KMS-11 (cell line): ENCODE measurements at regions not wholly inside any gene's neighbourhood (a gene's known extent, or its start where the extent isn't known, plus 50 kb on each side); places are given as distances from the start of the nearest gene placed in this dataset.

Experiments
- H2AFZ ChIP-seq: fragments of 200-600 bp; sonication (generic); 2 replicates; pipeline ENCODE4 v1.6.1; 2016; ENCODE audit warnings: antibody characterized with exemption, mixed run types, low read depth
- H3K27ac ChIP-seq: fragments of 200-600 bp; sonication (generic); 2 replicates; pipeline ENCODE4 v1.6.1; 2016; ENCODE audit warnings: mild to moderate bottlenecking, mixed run types
- H3K27me3 ChIP-seq: fragments of 200-600 bp; sonication (generic); 2 replicates; pipeline ENCODE4 v1.6.1; 2017; ENCODE audit warnings: mild to moderate bottlenecking, low read depth, mixed run types, moderate library complexity; ENCODE audit not compliant: insufficient read depth
- H3K36me3 ChIP-seq: fragments of 200-600 bp; sonication (generic); 2 replicates; pipeline ENCODE4 v1.6.1; 2017; ENCODE audit warnings: mild to moderate bottlenecking, mixed run types; ENCODE audit not compliant: insufficient read depth
- H3K4me1 ChIP-seq: fragments of 200-600 bp; sonication (generic); 2 replicates; pipeline ENCODE4 v1.6.1; 2016; ENCODE audit warnings: mild to moderate bottlenecking, low read depth, mixed run types; ENCODE audit not compliant: poor library complexity, severe bottlenecking
- H3K4me2 ChIP-seq: fragments of 200-600 bp; sonication (generic); 2 replicates; pipeline ENCODE4 v1.7.0; 2016; ENCODE audit warnings: mild to moderate bottlenecking, mixed run types
- H3K4me3 ChIP-seq: fragments of 200-600 bp; sonication (generic); IDR thresholded peaks from 2 replicates; pipeline ENCODE4 v1.6.1; 2017; ENCODE audit warnings: low read depth, low read length, mixed read lengths; ENCODE audit not compliant: insufficient read depth
- H3K79me2 ChIP-seq: fragments of 200-600 bp; sonication (generic); 2 replicates; pipeline ENCODE4 v1.6.1; 2016; ENCODE audit warnings: low read depth, mixed run types; ENCODE audit not compliant: insufficient read depth
- H3K9ac ChIP-seq: fragments of 200-600 bp; sonication (generic); 2 replicates; pipeline ENCODE4 v1.6.1; 2016; ENCODE audit warnings: mild to moderate bottlenecking, mixed run types
- H4K20me1 ChIP-seq: fragments of 200-600 bp; sonication (generic); 2 replicates; pipeline ENCODE4 v1.6.1; 2016; ENCODE audit warnings: mild to moderate bottlenecking, mixed run types; ENCODE audit not compliant: insufficient read depth
- TF ChIP-seq, protein P1 (sequence below): fragments of 200-600 bp; sonication (generic); conservative IDR thresholded peaks from 2 replicates; pipeline ENCODE4 v1.6.1; 2017; ENCODE audit warnings: low read depth, mild to moderate bottlenecking, antibody characterized with exemption, low read length, moderate library complexity, mixed read lengths

DNA sequence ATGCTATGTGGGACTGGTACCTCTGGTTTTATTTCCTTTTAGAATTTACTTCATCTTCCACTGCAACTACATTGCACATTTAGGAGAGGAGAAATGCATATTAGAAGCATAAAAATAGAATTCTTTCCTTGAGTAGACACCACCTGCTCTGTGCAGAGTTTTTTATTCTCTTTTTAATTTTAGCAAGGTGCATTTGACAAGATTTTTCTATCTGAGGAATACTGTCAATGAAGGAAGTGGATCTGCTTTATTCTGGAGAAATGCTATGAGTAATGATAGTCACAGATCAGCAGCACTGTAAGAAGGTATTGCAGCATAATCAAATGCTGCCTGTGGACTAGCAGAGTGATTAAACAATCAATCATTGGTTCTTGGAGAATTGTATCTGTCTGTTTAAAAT lies 1038.3 kb downstream of the RAPGEF2 start:
- Histone ChIP-seq H3K4me2 (no peak overlapping the region), H3K9ac (no peak overlapping the region), H4K20me1 (no peaks in the 10 kb centered on the region), H3K4me3 (no peak overlapping the region), H2AFZ (no peak overlapping the region), H3K36me3 (no peaks in the 10 kb centered on the region), H3K4me1 (no peaks in the 10 kb centered on the region), H3K27ac (no peak overlapping the region), H3K27me3 (no peaks in the 10 kb centered on the region), H3K79me2 (no peaks in the 10 kb centered on the region)
- TF ChIP-seq, protein P1, sequence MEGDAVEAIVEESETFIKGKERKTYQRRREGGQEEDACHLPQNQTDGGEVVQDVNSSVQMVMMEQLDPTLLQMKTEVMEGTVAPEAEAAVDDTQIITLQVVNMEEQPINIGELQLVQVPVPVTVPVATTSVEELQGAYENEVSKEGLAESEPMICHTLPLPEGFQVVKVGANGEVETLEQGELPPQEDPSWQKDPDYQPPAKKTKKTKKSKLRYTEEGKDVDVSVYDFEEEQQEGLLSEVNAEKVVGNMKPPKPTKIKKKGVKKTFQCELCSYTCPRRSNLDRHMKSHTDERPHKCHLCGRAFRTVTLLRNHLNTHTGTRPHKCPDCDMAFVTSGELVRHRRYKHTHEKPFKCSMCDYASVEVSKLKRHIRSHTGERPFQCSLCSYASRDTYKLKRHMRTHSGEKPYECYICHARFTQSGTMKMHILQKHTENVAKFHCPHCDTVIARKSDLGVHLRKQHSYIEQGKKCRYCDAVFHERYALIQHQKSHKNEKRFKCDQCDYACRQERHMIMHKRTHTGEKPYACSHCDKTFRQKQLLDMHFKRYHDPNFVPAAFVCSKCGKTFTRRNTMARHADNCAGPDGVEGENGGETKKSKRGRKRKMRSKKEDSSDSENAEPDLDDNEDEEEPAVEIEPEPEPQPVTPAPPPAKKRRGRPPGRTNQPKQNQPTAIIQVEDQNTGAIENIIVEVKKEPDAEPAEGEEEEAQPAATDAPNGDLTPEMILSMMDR, result no peak

DNA sequence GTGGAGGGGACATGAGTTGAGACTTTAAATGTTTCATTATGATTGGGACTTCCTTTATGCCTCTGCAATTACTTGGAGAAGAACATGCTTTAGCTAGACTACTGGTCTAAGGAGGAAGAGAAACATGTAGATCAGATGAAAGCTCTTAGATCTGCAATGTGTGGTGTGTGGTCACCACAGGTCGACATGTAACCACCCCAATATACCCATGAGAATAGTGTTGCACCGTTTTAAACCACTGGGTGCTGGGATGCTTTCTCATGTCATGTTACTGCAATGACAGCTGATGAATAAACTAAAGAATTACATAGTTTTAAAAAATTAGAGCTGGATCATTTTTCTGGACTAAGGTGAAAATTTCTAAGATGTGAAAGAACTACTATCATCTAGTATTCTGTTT lies 1039.7 kb downstream of the RAPGEF2 start:
- no peak overlapping the region for H3K27ac ChIP-seq
- H3K27me3 ChIP-seq, result no peaks in the 10 kb centered on the region
- H4K20me1 ChIP-seq, result no peaks in the 10 kb centered on the region
- H2AFZ ChIP-seq, result 0 out of 2 replicates have a peak overlapping the region, but pooled peaks have one; percentile 4
- TF ChIP-seq, protein P1, result no peak
- no peaks in the 10 kb centered on the region for H3K79me2 ChIP-seq
- H3K9ac ChIP-seq, result no peak overlapping the region
- H3K4me1 ChIP-seq, result no peaks in the 10 kb centered on the region
- no peak overlapping the region for H3K4me2 ChIP-seq
- H3K36me3 ChIP-seq, result no peaks in the 10 kb centered on the region
- H3K4me3 ChIP-seq, result no peak overlapping the region

DNA sequence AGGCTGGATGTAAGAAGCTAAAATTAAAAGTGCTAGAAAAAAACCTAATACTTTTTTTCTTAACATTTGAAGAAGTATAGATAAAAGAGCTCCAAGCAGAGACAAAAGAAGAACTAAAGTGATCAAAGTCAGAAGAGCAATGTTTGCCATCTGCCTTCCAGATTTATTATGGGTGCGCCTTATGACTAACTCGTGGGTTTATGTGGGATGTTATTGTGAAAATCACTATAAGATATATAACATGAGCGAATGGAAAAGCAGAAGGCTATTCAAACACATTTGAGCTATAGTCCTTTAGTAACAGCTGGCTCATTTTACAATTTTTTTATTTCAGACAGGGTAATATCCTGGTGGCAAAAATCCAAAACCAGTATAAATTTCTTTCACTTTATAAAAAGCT lies 1040.7 kb downstream of the RAPGEF2 start:
- H3K27ac ChIP-seq, result no peak overlapping the region
- TF ChIP-seq, protein P1, result no peak

DNA sequence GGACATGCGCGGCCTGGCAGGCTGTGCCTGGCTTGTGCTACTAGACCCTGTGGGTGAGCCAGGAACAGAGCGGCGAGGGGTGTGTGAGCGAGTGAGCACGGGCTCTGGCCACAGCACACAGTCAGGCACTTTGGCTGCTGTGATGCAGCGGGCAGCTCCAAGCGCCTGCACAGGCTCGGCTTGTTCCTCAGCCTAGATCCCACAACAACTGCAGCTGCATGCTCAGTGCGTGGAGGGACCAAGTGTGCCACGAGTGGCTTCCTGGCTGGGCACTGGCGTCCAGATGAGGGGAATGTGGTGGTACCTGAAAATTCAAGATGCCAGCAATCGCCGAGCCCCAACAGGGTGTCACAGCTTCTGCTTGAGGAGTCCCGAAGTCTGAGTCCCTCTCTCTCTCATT lies 1056.6 kb downstream of the RAPGEF2 start:
- no peak overlapping the region for H3K27ac ChIP-seq
- H3K27me3 ChIP-seq, result no peaks in the 10 kb centered on the region
- no peak overlapping the region for H3K4me3 ChIP-seq
- no peaks in the 10 kb centered on the region for H3K79me2 ChIP-seq
- no peak overlapping the region for H2AFZ ChIP-seq
- no peak overlapping the region for H3K4me2 ChIP-seq
- TF ChIP-seq, protein P1, result no peak
- H4K20me1 ChIP-seq, result no peaks in the 10 kb centered on the region
- no peaks in the 10 kb centered on the region for H3K4me1 ChIP-seq
- no peaks in the 10 kb centered on the region for H3K36me3 ChIP-seq
- H3K9ac ChIP-seq, result no peak overlapping the region

More for the DNA sequence above, 1040.7 kb downstream of the RAPGEF2 start:
- Histone ChIP-seq H3K36me3 (no peaks in the 10 kb centered on the region), H3K27me3 (no peaks in the 10 kb centered on the region), H3K4me2 (no peak overlapping the region), H3K4me3 (no peak overlapping the region), H3K79me2 (no peaks in the 10 kb centered on the region), H2AFZ (no peak overlapping the region), H3K4me1 (no peaks in the 10 kb centered on the region), H4K20me1 (no peaks in the 10 kb centered on the region), H3K9ac (no peak overlapping the region)
